Stimulated activated naive B cell treated with anti-CD40 and anti-IgM and Interleukin-4, amounts not matched to agents 10 μg/mL and 1 μg/mL and 100 μg/mL, for 72 hours (primary cell): ENCODE measurements at regions not wholly inside any gene's neighbourhood (a gene's known extent, or its start where the extent isn't known, plus 50 kb on each side); places are given as distances from the start of the nearest gene placed in this dataset.

Experiments used
- ATAC-seq, 2 donors: fragments of 150-1000 bp; cut with Tn5 transposase; replicated peaks; 2 replicates each; pipeline ENCODE4 v1.10.0; 2021; ENCODE audit warnings: moderate library complexity in 1 of 2
- DNase-seq: peaks from one replicate; pipeline ENCODE4 v3.0.0; 2021
- H3K27ac Mint-ChIP-seq: one replicate; pipeline ENCODE4 v1.8.0; 2022; ENCODE audit warnings: mild to moderate bottlenecking, mixed read lengths
- H3K27me3 Mint-ChIP-seq, 2 donors: one replicate each; pipeline ENCODE4 v1.8.0; 2022; ENCODE audit warnings: mixed read lengths in 2 of 2
- H3K36me3 Mint-ChIP-seq, 2 donors: one replicate each; pipeline ENCODE4 v1.8.0; 2022; ENCODE audit warnings: mixed read lengths in 2 of 2, mild to moderate bottlenecking in 1 of 2
- H3K4me1 Mint-ChIP-seq, 2 donors: one replicate each; pipeline ENCODE4 v1.8.0; 2022; ENCODE audit warnings: mixed read lengths in 2 of 2, mild to moderate bottlenecking in 1 of 2
- H3K4me3 Mint-ChIP-seq, 2 donors: one replicate each; pipeline ENCODE4 v1.8.0; 2022; ENCODE audit warnings: mild to moderate bottlenecking in 2 of 2, mixed read lengths in 2 of 2, moderate library complexity in 1 of 2
- H3K9me3 Mint-ChIP-seq, 2 donors: one replicate each; pipeline ENCODE4 v1.8.0; 2022; ENCODE audit warnings: mixed read lengths in 2 of 2, mild to moderate bottlenecking in 1 of 2

DNA sequence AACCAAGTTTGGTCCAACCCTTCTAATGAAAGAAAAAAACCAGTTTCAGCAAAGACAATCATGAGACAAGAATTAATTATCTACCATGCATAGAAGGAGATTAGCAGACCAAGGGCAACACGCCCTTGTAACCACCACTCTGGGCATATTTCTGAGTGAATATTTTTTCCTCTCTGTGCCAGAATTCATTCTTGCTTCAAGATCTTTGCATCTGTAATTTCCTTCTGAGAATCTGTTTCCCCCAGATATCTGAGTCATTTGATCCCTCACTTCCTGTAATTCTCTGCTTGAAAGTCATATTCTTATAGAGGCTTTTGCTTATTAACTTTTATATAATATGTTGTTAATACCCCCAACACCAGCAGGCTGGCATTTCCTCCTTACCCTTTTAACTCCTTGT, 243.7 kb downstream of the SLC16A7 start:
- H3K4me3 Mint-ChIP-seq, result no peak overlapping the region
- no peak for ATAC-seq
- no peaks in the 10 kb centered on the region for H3K9me3 Mint-ChIP-seq
- no peaks in the 10 kb centered on the region for H3K4me1 Mint-ChIP-seq
- DNase-seq, result no peak
- no peak overlapping the region for H3K27ac Mint-ChIP-seq
- no peaks in the 10 kb centered on the region for H3K36me3 Mint-ChIP-seq
- H3K27me3 Mint-ChIP-seq, result peaks cover 0 to 6% of the 10 kb centered on the region in 2 donors

DNA sequence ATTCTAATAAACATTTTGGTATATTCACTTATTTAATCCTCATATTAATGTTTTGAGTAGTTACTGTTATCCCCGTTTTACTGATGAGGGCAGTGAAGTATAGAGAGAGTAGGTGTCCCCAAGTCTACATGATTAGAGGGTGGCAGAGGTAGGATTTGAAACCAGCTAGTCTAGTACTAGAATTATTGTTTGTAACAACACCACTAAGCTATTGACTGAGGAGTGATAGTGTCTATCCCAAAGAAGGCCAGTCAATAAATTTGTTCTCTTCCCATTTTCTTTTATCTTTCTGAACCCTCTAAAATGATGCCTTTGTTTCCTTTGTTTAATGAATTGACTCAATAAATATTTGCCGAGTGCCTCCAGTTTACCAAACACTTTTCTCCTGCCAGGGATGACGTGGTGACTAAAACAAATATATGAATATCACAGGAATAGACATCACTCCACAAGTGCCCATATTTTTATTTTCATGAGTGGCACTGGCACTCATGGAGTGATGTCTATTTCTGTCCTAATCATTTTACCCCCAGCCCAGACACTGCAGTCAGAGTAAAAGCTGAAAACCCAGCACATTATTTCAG, 247.5 kb downstream of the SLC16A7 start:
- H3K36me3 Mint-ChIP-seq, result no peaks in the 10 kb centered on the region
- H3K9me3 Mint-ChIP-seq, result peaks cover 0 to 1% of the 10 kb centered on the region in 2 donors
- no peak overlapping the region for H3K4me3 Mint-ChIP-seq
- peaks cover 0 to 12% of the 10 kb centered on the region in 2 donors for H3K27me3 Mint-ChIP-seq
- no peaks in the 10 kb centered on the region for H3K4me1 Mint-ChIP-seq
- DNase-seq, result no peak
- no peak overlapping the region for H3K27ac Mint-ChIP-seq
- no peak for ATAC-seq

DNA sequence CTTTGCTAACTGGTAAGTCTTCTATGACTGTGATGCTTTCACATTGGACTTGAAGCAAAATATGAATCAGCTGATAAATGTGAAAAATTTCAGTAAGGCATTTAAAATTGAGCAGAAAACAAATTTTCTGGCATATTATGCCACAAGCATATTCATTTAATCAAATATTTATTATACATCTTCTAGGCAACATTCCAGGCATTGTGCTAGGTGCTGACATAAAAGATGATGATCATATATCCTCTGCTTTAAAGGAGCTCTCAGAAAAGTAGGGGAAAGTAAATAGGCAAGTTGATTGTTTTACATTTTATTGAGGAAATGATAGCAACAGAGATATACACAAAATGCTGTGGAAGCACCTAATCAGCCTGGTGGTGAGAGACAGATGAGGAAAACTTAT, 248.9 kb downstream of the SLC16A7 start:
- Mint-ChIP-seq H3K4me1 (no peaks in the 10 kb centered on the region), H3K9me3 (peaks cover 0 to 1% of the 10 kb centered on the region in 2 donors), H3K36me3 (no peaks in the 10 kb centered on the region), H3K27me3 (peaks cover 0 to 6% of the 10 kb centered on the region in 2 donors), H3K4me3 (no peak overlapping the region), H3K27ac (no peak overlapping the region)
- ATAC-seq (no peak), DNase-seq (no peak)

DNA sequence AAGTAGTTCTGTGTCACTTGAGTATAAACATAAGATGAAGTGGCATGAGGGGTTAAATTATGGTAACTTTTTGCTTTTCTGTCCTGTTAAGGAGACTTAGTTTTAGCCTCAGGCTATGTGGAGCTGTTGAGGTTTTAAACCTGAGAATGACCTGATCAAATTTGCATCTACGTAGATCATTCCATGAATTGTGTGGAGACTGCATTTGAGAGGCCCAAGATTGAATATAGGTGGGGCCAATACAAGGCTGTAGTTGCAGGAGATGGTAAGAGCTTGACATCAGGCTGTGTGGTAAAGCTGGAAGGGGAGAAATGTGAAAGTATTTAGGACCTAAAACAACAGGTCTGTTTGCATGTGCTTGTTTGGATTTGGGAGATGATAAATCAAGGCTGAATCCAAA, 249.5 kb downstream of the SLC16A7 start:
- ATAC-seq, result no peak
- Mint-ChIP-seq H3K36me3 (no peaks in the 10 kb centered on the region), H3K4me3 (no peak overlapping the region), H3K27ac (no peak overlapping the region), H3K9me3 (peaks cover 0 to 4% of the 10 kb centered on the region in 2 donors), H3K4me1 (no peaks in the 10 kb centered on the region), H3K27me3 (peaks cover 0 to 6% of the 10 kb centered on the region in 2 donors)
- no peak for DNase-seq

DNA sequence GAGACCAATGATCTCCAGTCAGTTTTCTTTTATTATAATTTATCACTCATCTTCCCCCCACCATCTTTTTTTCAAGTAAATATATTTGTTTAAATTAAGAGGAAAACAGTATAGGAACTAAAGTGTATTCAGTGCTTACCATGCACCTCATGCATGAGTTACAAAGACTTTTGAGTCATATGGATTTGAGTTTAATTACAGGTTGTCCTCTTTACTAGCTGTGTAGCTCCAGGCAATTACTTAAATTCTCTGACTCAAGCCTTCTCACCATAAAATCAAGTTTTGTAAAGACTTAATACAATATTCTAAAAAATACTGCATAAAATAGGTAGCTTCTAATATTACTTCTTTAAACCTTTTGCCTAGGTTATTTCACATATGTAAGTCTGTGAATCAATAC, 251.3 kb downstream of the SLC16A7 start:
- H3K4me1 Mint-ChIP-seq, result no peaks in the 10 kb centered on the region
- no peak for ATAC-seq
- DNase-seq, result no peak
- no peak overlapping the region for H3K27ac Mint-ChIP-seq
- peaks cover 0 to 6% of the 10 kb centered on the region in 2 donors for H3K27me3 Mint-ChIP-seq
- H3K4me3 Mint-ChIP-seq, result no peak overlapping the region
- no peaks in the 10 kb centered on the region for H3K36me3 Mint-ChIP-seq
- peaks cover 0 to 4% of the 10 kb centered on the region in 2 donors for H3K9me3 Mint-ChIP-seq

DNA sequence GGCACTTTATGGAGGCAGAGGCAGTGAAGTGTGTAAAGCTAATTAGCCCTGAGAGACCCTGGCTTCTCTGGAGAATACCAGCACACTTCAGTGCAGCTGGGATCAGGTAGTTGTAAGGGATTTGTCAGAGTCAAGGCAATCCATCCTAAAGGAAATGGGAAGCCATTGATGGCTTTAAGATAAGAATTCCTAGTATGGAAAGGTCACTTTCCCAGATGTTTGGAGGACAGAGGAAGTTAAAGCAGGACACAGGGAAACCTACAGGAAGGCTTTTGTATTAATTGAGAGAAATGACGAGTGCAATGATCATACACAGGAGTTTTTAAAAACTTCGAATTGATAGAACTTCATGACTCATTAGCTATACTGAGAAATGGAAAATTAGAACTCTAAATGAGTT, 254.4 kb downstream of the SLC16A7 start:
- no peaks in the 10 kb centered on the region for H3K36me3 Mint-ChIP-seq
- ATAC-seq, result no peak
- H3K27me3 Mint-ChIP-seq, result peaks cover 0 to under 1% of the 10 kb centered on the region in 2 donors
- H3K4me3 Mint-ChIP-seq, result no peak overlapping the region
- no peaks in the 10 kb centered on the region for H3K4me1 Mint-ChIP-seq
- peaks cover 0 to 5% of the 10 kb centered on the region in 2 donors for H3K9me3 Mint-ChIP-seq
- no peak for DNase-seq
- no peak overlapping the region for H3K27ac Mint-ChIP-seq

DNA sequence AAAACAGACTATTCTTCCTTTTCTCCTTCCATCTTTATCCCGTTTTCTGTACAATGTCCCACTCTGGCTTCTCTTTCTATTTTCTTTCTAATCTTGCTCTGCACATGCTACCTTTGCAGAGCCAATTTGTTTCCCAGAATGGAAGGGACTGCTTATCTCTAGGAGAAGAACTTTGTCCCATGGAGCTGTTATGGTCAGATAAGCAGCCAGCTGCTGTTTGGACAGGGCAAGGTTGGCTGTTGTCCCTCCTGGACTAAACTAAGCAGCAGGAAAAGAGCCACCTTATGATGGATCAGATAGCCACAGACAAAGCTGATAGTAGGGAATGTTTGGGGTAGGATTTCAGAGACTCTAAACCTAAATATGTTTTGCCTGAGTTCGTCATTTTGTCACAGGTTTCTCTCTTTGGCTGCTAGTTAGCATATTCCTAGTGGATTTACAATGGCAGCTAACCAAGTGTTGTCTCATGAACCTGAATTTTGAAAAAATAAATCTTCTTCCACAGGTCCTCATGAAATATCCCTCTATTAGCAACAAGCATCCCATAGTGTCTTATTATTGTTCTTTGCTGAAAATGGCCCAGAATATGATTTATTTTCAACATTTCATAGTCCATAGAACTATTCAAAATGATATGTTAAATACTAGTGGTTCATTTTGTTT, 262.8 kb downstream of the SLC16A7 start:
- no peak overlapping the region for H3K4me3 Mint-ChIP-seq
- ATAC-seq, result no peak
- DNase-seq, result no peak
- peaks cover 12 to 16% of the 10 kb centered on the region in 2 donors for H3K9me3 Mint-ChIP-seq
- no peak overlapping the region for H3K27ac Mint-ChIP-seq
- peaks cover 0 to 4% of the 10 kb centered on the region in 2 donors for H3K27me3 Mint-ChIP-seq
- no peaks in the 10 kb centered on the region for H3K4me1 Mint-ChIP-seq
- no peaks in the 10 kb centered on the region for H3K36me3 Mint-ChIP-seq

DNA sequence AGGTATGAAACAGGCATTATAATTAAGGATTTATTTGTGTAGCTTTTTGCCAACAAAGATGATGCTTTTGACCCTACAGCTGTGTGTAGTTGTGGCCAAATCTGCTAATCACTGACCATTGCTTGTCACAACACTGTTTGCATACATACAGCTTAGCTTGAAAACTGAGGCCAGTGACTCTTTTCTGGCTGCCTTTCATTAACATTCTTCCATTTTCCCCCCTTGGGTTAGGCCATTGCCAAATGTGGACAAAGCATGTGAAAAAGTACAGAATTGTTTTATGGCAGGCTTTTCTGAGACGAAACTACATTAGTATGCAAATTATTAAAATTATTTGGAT, 263.3 kb downstream of the SLC16A7 start:
- H3K36me3 Mint-ChIP-seq, result no peaks in the 10 kb centered on the region
- no peak for DNase-seq
- no peak for ATAC-seq
- H3K4me3 Mint-ChIP-seq, result no peak overlapping the region
- no peaks in the 10 kb centered on the region for H3K4me1 Mint-ChIP-seq
- H3K9me3 Mint-ChIP-seq, result peaks cover 12 to 16% of the 10 kb centered on the region in 2 donors
- H3K27ac Mint-ChIP-seq, result no peak overlapping the region
- H3K27me3 Mint-ChIP-seq, result peaks cover 0 to 4% of the 10 kb centered on the region in 2 donors

DNA sequence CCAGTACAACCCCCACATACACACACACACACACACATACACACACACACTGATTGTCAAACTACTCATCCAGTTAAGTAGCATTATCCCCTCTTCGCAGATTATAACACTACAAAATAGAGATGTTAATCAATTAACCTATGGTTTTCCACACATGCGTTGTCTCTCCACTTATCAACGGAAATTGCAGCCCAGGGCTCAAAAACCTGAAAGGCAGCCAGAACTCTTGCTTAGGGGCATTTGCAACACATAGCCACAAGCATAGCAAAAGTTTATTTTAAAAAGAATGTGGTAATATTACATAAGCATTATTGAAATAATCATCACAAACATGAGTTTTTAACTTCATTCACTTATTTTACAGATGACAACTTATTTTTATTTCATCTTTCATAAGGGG, 265.8 kb downstream of the SLC16A7 start:
- DNase-seq, result no peak
- Mint-ChIP-seq H3K27ac (no peak overlapping the region), H3K27me3 (peaks cover 0 to 4% of the 10 kb centered on the region in 2 donors), H3K36me3 (no peaks in the 10 kb centered on the region), H3K4me1 (no peaks in the 10 kb centered on the region), H3K4me3 (no peak overlapping the region), H3K9me3 (peaks cover 9 to 12% of the 10 kb centered on the region in 2 donors)
- no peak for ATAC-seq

DNA sequence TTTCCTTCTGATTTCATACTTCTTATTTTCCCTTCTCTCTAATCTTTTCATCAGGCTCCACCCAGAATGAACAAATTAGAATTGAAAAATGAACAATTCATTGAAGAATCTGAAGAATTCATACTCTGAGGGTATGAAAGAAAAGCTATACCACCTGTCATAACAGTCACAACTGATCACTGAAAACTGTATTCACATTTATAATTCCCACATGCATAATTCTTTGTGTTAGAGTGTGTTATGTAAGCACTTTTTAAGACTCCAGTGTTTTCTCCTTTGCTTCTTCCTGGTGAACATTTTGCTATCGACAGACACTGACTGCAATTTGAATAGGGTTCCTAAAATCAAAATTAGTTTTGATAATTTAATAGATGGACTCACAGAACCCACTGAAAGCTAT, 271.2 kb downstream of the SLC16A7 start:
- H3K27ac Mint-ChIP-seq, result no peak overlapping the region
- peaks cover 0 to 4% of the 10 kb centered on the region in 2 donors for H3K27me3 Mint-ChIP-seq
- H3K4me3 Mint-ChIP-seq, result no peak overlapping the region
- ATAC-seq (no peak), DNase-seq (no peak)
- H3K9me3 Mint-ChIP-seq, result peaks cover 0 to 3% of the 10 kb centered on the region in 2 donors
- H3K36me3 Mint-ChIP-seq, result no peaks in the 10 kb centered on the region
- no peaks in the 10 kb centered on the region for H3K4me1 Mint-ChIP-seq

DNA sequence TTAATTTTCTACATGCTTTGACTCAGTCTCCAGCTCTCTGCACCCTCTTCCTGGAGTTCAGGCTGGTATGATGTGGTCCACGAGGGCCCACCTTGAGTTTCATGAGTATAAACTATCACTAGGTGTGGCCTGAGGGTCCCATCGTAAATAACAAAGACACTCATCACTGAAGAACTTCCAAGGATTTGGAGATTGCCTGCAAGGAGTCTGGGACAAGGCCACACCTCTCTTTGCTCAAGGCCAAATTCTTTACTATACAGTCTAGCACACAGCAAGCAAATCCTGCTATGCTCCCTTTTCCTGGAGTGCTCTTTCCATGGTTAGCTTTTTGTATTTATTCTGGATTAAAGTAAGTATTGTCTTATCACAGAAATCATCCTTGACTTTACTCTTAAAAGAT, 271.9 kb downstream of the SLC16A7 start:
- H3K27ac Mint-ChIP-seq, result no peak overlapping the region
- ATAC-seq, result no peak
- H3K27me3 Mint-ChIP-seq, result no peaks in the 10 kb centered on the region
- peaks cover 2 to 6% of the 10 kb centered on the region in 2 donors for H3K9me3 Mint-ChIP-seq
- no peaks in the 10 kb centered on the region for H3K4me1 Mint-ChIP-seq
- no peaks in the 10 kb centered on the region for H3K36me3 Mint-ChIP-seq
- DNase-seq, result no peak
- no peak overlapping the region for H3K4me3 Mint-ChIP-seq

DNA sequence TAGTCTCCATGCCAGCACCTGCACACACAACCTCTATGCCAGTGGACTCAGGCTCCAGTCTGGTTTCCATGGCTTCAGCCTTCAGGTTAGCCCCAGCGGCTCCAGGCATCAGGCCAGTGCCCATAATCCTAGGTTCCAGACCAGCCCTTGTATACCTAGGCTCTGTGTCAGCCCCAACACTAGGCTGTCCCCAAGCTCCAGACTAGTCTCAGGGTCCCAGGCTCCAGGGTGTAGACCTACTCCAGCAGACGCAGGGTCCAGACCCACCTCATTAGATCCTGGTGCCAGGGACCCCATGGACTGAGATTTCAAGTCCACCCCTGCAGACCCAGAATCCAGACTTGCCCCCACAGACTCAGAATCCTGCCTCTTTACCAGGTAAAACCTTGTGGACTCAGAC, 275.9 kb downstream of the SLC16A7 start:
- Mint-ChIP-seq H3K27ac (no peak overlapping the region), H3K27me3 (no peaks in the 10 kb centered on the region), H3K4me3 (no peak overlapping the region), H3K9me3 (peaks cover 10 to 17% of the 10 kb centered on the region in 2 donors), H3K36me3 (no peaks in the 10 kb centered on the region), H3K4me1 (peaks cover 3 to 5% of the 10 kb centered on the region in 2 donors)
- DNase-seq (no peak), ATAC-seq (no peak)

DNA sequence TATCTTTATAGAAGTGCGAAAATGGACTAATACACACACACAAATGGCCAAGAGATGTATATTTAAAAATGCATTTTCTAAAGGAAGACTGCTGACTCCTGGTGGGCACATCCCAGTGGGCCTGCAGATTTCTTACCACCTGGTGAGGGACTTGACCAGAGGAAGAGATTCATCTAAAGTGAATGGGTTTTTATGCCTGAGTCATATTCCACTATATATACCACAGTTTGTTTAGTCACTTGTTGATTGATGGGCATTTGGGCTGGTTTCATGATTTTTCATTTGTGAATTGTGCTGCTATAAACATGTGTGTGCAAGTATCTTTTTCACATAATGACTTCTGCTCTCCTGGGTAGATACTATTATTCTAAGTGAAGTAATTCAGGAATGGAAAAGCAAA, 277.3 kb downstream of the SLC16A7 start:
- Mint-ChIP-seq H3K27ac (no peak overlapping the region), H3K4me3 (no peak overlapping the region)

DNA sequence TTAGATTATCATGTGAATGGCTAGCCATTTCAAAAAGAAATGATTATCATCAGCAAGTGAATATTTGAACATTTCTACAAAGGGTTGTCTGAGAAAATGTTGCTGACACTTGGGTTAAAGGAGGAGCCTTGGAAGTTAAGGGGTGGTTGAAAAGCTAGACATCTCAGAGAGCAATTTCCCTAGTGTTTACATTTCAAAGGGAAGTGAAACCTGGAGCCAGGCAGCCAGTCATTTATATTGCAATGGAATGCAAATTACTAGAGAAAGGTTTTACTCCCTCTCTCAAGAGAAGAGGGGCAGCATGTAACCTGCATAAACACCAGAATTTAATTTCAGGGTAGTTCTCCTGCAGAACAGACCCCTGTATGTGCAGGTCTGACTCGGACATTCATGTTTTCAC, 279.0 kb downstream of the SLC16A7 start:
- Mint-ChIP-seq H3K9me3 (peaks cover 10 to 17% of the 10 kb centered on the region in 2 donors), H3K4me3 (no peak overlapping the region), H3K36me3 (no peaks in the 10 kb centered on the region), H3K27me3 (no peaks in the 10 kb centered on the region), H3K27ac (no peak overlapping the region), H3K4me1 (peaks cover 3 to 5% of the 10 kb centered on the region in 2 donors)
- DNase-seq (no peak), ATAC-seq (peak in 1 of 2 donors; percentile 38)

More for the DNA sequence above, 277.3 kb downstream of the SLC16A7 start:
- Mint-ChIP-seq H3K36me3 (no peaks in the 10 kb centered on the region), H3K9me3 (peaks cover 10 to 17% of the 10 kb centered on the region in 2 donors), H3K4me1 (peaks cover 3 to 5% of the 10 kb centered on the region in 2 donors), H3K27me3 (no peaks in the 10 kb centered on the region)
- ATAC-seq (no peak), DNase-seq (no peak)

DNA sequence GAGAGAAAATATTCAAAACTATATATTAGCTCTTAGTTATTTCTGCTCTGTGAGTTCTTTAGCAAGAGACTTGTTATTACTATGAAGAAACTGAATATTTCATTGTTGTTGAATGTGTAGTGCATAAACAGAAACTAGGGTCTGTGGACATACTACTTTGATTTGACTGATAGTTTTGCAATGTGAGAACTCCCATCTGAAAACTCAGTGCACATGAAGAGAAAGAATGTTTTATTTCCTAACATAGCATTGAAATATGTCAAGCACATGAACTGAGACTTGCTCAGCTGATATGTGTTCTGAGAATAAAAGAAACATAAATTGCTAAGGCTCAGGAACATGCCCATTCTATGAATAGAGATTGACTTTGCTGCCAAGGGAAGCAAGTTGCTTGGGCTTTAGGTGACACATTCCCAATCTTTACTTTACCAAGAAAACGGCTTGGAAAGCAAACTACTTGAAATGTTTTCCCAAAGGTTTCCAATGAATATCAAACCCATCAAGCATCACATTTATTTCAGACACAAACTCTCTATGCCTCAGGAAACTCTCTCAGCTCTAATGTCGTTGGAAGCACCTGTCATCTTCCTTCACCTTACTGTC, 290.4 kb downstream of the SLC16A7 start:
- Mint-ChIP-seq H3K9me3 (peaks cover 0 to 2% of the 10 kb centered on the region in 2 donors), H3K27ac (no peak overlapping the region), H3K4me3 (no peak overlapping the region), H3K36me3 (no peaks in the 10 kb centered on the region), H3K4me1 (no peaks in the 10 kb centered on the region), H3K27me3 (no peaks in the 10 kb centered on the region)
- no peak for DNase-seq
- ATAC-seq, result no peak
